ENCODE measurements at regions not wholly inside any gene's neighbourhood (a gene's known extent, or its start where the extent isn't known, plus 50 kb on each side); places are given as distances from the start of the nearest gene placed in this dataset.

- TF ChIP-seq, protein P1, sequence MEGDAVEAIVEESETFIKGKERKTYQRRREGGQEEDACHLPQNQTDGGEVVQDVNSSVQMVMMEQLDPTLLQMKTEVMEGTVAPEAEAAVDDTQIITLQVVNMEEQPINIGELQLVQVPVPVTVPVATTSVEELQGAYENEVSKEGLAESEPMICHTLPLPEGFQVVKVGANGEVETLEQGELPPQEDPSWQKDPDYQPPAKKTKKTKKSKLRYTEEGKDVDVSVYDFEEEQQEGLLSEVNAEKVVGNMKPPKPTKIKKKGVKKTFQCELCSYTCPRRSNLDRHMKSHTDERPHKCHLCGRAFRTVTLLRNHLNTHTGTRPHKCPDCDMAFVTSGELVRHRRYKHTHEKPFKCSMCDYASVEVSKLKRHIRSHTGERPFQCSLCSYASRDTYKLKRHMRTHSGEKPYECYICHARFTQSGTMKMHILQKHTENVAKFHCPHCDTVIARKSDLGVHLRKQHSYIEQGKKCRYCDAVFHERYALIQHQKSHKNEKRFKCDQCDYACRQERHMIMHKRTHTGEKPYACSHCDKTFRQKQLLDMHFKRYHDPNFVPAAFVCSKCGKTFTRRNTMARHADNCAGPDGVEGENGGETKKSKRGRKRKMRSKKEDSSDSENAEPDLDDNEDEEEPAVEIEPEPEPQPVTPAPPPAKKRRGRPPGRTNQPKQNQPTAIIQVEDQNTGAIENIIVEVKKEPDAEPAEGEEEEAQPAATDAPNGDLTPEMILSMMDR (conservative IDR thresholded peaks at IDR 0.05 in 1 of 2, IDR thresholded peaks at IDR 0.05 in 1 of 2; ENCODE audit: low read depth in 1 of 2, low read length in 2 of 2), result no peak
- no peak for TF ChIP-seq EZH2 (IDR thresholded peaks at IDR 0.05; ENCODE audit: low read length, missing control alignments)
Measured at GRCh38 chr5:124645396-124645795, 101.0 kb downstream of the ZNF608 start.

Measured in fibroblast of lung (primary cell).